Hepatocyte (in vitro differentiated cells): ENCODE measurements at regions not wholly inside any gene's neighbourhood (a gene's known extent, or its start where the extent isn't known, plus 50 kb on each side); places are given as distances from the start of the nearest gene placed in this dataset.

ENCODE experiments used
- EZH2 ChIP-seq: fragments of 200-600 bp; sonication (generic); IDR thresholded peaks from 2 replicates; pipeline ENCODE4 v1.6.1; 2016; ENCODE audit warnings: antibody characterized with exemption, mild to moderate bottlenecking, borderline replicate concordance
- TF ChIP-seq, protein P1 (sequence below): fragments of 200-600 bp; sonication (generic); IDR thresholded peaks from 2 replicates; pipeline ENCODE4 v1.5.1; 2016; ENCODE audit warnings: antibody characterized with exemption, mild to moderate bottlenecking; ENCODE audit not compliant: poor library complexity

- TF ChIP-seq, protein P1, sequence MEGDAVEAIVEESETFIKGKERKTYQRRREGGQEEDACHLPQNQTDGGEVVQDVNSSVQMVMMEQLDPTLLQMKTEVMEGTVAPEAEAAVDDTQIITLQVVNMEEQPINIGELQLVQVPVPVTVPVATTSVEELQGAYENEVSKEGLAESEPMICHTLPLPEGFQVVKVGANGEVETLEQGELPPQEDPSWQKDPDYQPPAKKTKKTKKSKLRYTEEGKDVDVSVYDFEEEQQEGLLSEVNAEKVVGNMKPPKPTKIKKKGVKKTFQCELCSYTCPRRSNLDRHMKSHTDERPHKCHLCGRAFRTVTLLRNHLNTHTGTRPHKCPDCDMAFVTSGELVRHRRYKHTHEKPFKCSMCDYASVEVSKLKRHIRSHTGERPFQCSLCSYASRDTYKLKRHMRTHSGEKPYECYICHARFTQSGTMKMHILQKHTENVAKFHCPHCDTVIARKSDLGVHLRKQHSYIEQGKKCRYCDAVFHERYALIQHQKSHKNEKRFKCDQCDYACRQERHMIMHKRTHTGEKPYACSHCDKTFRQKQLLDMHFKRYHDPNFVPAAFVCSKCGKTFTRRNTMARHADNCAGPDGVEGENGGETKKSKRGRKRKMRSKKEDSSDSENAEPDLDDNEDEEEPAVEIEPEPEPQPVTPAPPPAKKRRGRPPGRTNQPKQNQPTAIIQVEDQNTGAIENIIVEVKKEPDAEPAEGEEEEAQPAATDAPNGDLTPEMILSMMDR: no peak
- TF ChIP-seq EZH2: no peak
Measured at GRCh38 chr18:78787751-78788150, 191.9 kb upstream of the SALL3 start.
